ENCODE measurements at regions not wholly inside any gene's neighbourhood (a gene's known extent, or its start where the extent isn't known, plus 50 kb on each side); places are given as distances from the start of the nearest gene placed in this dataset.

DNA sequence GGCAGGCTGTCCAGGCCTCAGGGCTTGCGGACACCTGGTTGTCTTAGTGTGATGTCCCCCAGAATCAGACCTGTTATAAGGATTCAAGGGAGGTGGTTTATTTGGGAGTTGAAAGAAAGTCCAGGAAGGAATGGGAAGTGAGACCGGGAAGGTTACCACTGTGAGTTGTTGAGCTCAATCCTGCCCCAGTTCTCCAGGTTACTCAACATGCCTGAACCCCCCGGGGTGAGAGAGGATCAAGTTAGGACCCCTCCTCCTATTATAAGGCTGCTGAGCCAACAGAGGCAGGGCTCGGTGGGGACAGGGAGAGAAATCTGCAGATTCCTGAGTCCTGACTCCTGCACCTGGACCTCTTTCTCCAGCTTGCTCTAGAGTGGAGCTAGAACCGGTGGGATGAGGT is 86.4 kb downstream of the MRM1 start:
- Histone ChIP-seq H3K4me2 (ENCODE audit: low read length) (no peak overlapping the region), H3K36me3 (ENCODE audit: control insufficient read depth in 1 of 2, insufficient read depth in 2 of 2, low read length in 2 of 2) (no peaks in the 10 kb centered on the region), H3K27ac (ENCODE audit: low read depth, low read length) (no peak overlapping the region), H3K9ac (ENCODE audit: low read length) (no peak overlapping the region), H2AFZ (ENCODE audit: low read depth, low read length, poor library complexity, severe bottlenecking) (no peak overlapping the region), H3K79me2 (ENCODE audit: insufficient read depth, low read length) (no peaks in the 10 kb centered on the region), H3K4me3 (replicated peaks in 1 of 2; ENCODE audit: low read depth in 1 of 2, low read length in 2 of 2) (no peak overlapping the region), H3K4me1 (ENCODE audit: control insufficient read depth in 1 of 2, insufficient read depth in 2 of 2, low read length in 2 of 2) (no peaks in the 10 kb centered on the region), H3K9me2 (ENCODE audit: insufficient read depth) (no peaks in the 10 kb centered on the region), H3K9me3 (ENCODE audit: control insufficient read depth in 1 of 2, insufficient read depth in 1 of 2, low read depth in 1 of 2, low read length in 2 of 2) (no peaks in the 10 kb centered on the region), H4K20me1 (ENCODE audit: insufficient read depth) (no peaks in the 10 kb centered on the region), H3K27me3 (ENCODE audit: insufficient read depth, low read length) (peaks cover 28% of the 10 kb centered on the region)
- RAD21 ChIA-PET (ENCODE audit: low non-redundant PET in 1 of 2, low total read pairs in 2 of 2, uncharacterized antibody in 2 of 2, unreplicated experiment in 2 of 2): no interaction called here
- CTCF ChIA-PET: no interaction called here
- BruUV-seq (replicated peaks): no TSS peak
- intact Hi-C loops (cut with micrococcal nuclease): no loop called here
- no peak for ATAC-seq
- TF ChIP-seq POLR2A (IDR thresholded peaks at IDR 0.05; ENCODE audit: borderline replicate concordance, extremely low read depth, insufficient read depth, insufficient read length): no peak
- TF ChIP-seq RAD21 (IDR thresholded peaks at IDR 0.05; ENCODE audit: low read depth): no peak
- no peak for TF ChIP-seq CEBPB (IDR thresholded peaks at IDR 0.05; ENCODE audit: low read depth)
- TF ChIP-seq ZFX (IDR thresholded peaks at IDR 0.05): no peak
- TF ChIP-seq SP1 (IDR thresholded peaks at IDR 0.05; ENCODE audit: low read depth): no peak
- TF ChIP-seq SRF (IDR thresholded peaks at IDR 0.05; ENCODE audit: low read depth): no peak
- TF ChIP-seq JUND (IDR thresholded peaks at IDR 0.05): no peak
- TF ChIP-seq SIN3A (IDR thresholded peaks at IDR 0.05; ENCODE audit: low read depth): no peak
- TF ChIP-seq EZH2phosphoT487 (IDR thresholded peaks at IDR 0.05; ENCODE audit: borderline replicate concordance): no peak
- TF ChIP-seq, protein P1, sequence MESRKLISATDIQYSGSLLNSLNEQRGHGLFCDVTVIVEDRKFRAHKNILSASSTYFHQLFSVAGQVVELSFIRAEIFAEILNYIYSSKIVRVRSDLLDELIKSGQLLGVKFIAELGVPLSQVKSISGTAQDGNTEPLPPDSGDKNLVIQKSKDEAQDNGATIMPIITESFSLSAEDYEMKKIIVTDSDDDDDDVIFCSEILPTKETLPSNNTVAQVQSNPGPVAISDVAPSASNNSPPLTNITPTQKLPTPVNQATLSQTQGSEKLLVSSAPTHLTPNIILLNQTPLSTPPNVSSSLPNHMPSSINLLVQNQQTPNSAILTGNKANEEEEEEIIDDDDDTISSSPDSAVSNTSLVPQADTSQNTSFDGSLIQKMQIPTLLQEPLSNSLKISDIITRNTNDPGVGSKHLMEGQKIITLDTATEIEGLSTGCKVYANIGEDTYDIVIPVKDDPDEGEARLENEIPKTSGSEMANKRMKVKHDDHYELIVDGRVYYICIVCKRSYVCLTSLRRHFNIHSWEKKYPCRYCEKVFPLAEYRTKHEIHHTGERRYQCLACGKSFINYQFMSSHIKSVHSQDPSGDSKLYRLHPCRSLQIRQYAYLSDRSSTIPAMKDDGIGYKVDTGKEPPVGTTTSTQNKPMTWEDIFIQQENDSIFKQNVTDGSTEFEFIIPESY (IDR thresholded peaks at IDR 0.05; ENCODE audit: extremely low read depth, insufficient replicate concordance, low read length): no peak
- no peak for TF ChIP-seq ELF1 (IDR thresholded peaks at IDR 0.05; ENCODE audit: borderline replicate concordance, low read depth)
- TF ChIP-seq TCF7L2 (IDR thresholded peaks at IDR 0.05; ENCODE audit: borderline replicate concordance, extremely low read depth, insufficient read depth, insufficient read length): no peak
- no peak for DNase-seq (ENCODE audit: low read depth, low spot score)
- POLR2A ChIA-PET: no interaction called here
